ENCODE measurements at regions not wholly inside any gene's neighbourhood (a gene's known extent, or its start where the extent isn't known, plus 50 kb on each side); places are given as distances from the start of the nearest gene placed in this dataset.

DNA sequence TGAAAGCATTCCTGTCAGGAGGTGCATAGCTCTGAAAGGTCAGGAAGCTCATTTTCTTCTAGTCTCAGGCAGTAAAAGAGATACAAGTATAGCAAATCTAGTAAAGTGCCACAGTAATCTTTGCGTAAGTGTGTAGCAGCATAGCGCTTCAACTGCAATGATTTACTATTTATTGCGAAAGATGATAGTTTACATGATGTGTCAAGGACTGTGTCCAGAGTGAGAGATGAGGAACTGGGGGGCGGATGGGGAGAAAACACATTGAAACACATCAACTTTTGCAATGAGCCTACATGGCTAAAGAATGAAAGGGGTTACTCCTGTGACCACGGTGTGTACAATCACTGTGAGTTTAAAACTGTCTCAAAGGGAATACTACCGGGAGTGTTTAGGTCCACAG is 644.4 kb downstream of the GALR1 start:
- in situ Hi-C loops (cut with MboI; ENCODE audit: low sequenced_read_pairs): no loop called here
- no peak overlapping the region for H3K4me3 ChIP-seq
- no peaks in the 10 kb centered on the region for H3K9me3 ChIP-seq
- DNase-seq (ENCODE audit: low spot score in 2 of 2): no peak
- no peaks in the 10 kb centered on the region for H3K4me1 ChIP-seq
- H3K27me3 ChIP-seq (ENCODE audit: low read depth): no peaks in the 10 kb centered on the region
- H3K36me3 ChIP-seq (replicated peaks): no peaks in the 10 kb centered on the region

DNA sequence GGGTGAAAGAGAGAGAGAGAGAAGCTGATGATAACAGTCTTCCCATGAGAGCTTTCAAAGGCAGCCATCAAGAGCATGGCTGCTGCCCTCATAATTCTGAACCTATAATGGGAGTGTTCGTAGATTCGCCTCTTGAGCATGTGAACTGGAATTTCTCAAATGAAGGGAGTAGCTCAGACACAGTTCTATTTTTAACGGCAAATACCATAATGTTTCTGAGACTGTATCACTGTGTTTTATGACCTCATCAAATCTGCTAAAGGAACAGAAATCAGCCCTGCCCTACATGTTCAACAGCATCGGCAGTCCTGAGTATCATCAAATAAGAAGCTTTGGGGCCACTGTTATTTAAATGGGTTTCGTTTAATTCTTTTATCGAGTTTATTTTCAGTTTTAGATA is 645.6 kb downstream of the GALR1 start:
- Histone ChIP-seq H3K4me3 (no peak overlapping the region), H3K36me3 (replicated peaks) (no peaks in the 10 kb centered on the region), H3K9me3 (no peaks in the 10 kb centered on the region), H3K27me3 (ENCODE audit: low read depth) (no peaks in the 10 kb centered on the region), H3K4me1 (no peaks in the 10 kb centered on the region)
- in situ Hi-C loops (cut with MboI; ENCODE audit: low sequenced_read_pairs): no loop called here
- DNase-seq (ENCODE audit: low spot score in 2 of 2): no peak

DNA sequence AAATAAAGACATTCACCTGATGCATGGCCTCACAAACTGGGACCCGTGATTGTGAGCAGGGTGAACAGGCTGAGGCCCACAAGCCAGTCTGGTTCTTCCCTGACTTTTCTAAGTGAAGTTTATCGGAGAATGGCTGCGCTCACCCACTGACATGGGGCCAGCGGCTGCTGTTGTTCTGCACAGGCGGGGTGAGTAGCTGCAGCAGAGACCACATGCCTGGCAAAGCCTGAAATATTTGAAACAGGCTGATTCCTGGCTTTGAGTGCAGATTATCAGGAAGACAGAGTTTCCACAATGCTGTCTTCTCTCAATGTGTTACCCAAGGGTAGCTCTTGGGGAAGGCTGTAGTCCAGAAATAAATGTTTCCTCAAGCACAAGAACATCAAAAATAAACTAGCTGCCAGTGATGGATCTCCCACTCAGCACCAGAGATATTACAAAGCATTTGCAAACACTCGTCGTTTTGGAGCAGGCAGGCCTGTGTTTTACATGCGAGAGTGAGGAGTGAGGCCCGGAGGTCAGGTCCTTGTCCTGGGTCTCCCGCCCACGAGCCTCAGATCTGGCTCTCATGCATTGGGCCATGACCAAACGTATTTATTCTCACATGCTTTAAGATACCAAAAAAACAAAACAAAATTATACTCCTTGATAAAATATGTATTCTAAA is 647.1 kb downstream of the GALR1 start:
- H3K36me3 ChIP-seq (replicated peaks): no peaks in the 10 kb centered on the region
- no peaks in the 10 kb centered on the region for H3K4me1 ChIP-seq
- no peak for DNase-seq (ENCODE audit: low spot score in 2 of 2)
- H3K27me3 ChIP-seq (ENCODE audit: low read depth): no peaks in the 10 kb centered on the region
- H3K9me3 ChIP-seq: no peaks in the 10 kb centered on the region
- in situ Hi-C loops (cut with MboI; ENCODE audit: low sequenced_read_pairs): no loop called here
- no peak overlapping the region for H3K4me3 ChIP-seq

DNA sequence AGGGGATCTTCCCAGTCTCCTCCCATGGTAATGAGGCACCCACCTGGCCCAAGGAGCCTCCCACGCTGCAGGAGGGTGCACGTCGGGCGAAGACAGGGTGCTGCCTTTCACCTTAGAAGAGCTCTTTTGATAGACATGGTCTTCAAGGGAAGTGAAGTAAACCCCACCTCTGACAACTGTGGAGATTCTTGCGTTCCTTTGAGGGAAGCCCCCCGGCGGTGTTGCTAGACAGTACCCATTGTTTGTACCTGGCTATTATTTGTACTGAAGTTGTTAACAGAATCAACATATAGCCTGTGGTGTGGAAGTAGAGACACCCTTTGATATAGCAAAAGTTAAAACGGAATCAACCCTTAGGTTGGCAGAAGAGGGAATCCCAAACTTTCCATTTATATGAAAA is 648.0 kb downstream of the GALR1 start:
- Histone ChIP-seq H3K36me3 (replicated peaks) (no peaks in the 10 kb centered on the region), H3K4me3 (no peak overlapping the region), H3K4me1 (no peaks in the 10 kb centered on the region), H3K27me3 (ENCODE audit: low read depth) (no peaks in the 10 kb centered on the region), H3K9me3 (no peaks in the 10 kb centered on the region)
- in situ Hi-C loops (cut with MboI; ENCODE audit: low sequenced_read_pairs): no loop called here
- no peak for DNase-seq (ENCODE audit: low spot score in 2 of 2)

DNA sequence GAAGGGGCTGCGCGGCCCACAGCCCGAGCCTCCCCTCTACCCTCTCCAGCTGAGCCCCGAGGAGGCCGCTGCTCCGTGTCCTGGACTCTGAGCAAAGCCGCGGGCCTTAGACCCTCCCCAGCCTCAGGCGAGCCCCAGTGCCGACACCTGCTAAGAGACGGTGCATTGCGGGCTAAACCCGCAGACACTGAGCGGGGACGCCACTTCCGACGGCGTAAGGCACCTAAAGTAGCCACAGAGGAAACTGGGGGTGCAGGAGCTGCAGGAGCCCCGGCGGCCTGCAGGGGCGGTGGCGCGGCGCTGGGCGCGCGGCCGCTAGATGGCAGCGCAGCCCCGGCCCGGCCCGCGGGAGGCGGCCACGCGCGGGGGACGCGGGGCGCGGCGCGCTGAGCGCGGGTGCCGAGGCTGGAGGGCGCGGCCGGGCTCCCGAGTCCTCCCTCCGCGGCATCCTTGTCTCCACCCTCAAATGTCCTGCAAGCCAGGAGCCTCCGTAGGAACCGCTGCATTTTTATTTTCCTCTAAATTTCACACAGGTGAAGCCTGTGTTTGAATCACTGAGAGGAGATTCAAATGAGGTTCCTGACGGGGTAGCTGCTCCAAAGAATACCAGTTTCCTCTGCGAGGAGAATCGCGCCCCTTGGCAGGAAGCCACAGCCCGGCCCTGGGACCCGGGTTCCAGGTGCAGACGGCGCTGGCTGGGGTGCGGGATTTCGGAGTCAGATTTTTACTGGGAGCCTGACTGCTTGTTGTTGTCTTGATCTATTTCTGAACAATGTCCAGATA is 650.5 kb downstream of the GALR1 start:
- H3K36me3 ChIP-seq (replicated peaks): no peaks in the 10 kb centered on the region
- H3K27me3 ChIP-seq (ENCODE audit: low read depth): no peaks in the 10 kb centered on the region
- H3K9me3 ChIP-seq: no peaks in the 10 kb centered on the region
- in situ Hi-C loops (cut with MboI; ENCODE audit: low sequenced_read_pairs): no loop called here
- no peaks in the 10 kb centered on the region for H3K4me1 ChIP-seq
- peak overlapping the region; percentile 20 for H3K4me3 ChIP-seq
- DNase-seq (ENCODE audit: low spot score in 2 of 2): peak; percentile 41 to 63

DNA sequence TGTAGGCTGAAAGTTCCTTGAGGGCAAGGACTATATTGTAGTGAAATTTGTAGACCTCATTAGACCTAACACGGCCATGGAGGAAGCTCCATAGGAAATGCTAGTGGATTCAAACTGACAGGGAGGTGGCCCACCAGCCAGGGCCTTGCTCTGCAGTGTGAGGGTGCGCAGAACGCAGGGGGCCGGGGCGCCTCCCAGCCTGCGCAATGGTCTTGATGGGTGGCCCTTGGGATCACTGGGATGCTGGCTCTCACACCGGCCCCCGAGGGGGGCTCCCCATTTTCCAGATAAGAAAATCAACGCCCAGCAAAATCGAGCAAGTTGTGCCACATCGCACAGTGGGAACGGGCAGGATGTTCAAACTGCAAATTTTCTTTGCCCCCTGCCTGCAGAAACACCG is 655.4 kb downstream of the GALR1 start:
- Histone ChIP-seq H3K27me3 (ENCODE audit: low read depth) (no peaks in the 10 kb centered on the region), H3K36me3 (replicated peaks) (no peaks in the 10 kb centered on the region), H3K4me3 (no peak overlapping the region), H3K4me1 (no peaks in the 10 kb centered on the region), H3K9me3 (no peaks in the 10 kb centered on the region)
- in situ Hi-C loops (cut with MboI; ENCODE audit: low sequenced_read_pairs): no loop called here
- DNase-seq (ENCODE audit: low spot score in 2 of 2): no peak

DNA sequence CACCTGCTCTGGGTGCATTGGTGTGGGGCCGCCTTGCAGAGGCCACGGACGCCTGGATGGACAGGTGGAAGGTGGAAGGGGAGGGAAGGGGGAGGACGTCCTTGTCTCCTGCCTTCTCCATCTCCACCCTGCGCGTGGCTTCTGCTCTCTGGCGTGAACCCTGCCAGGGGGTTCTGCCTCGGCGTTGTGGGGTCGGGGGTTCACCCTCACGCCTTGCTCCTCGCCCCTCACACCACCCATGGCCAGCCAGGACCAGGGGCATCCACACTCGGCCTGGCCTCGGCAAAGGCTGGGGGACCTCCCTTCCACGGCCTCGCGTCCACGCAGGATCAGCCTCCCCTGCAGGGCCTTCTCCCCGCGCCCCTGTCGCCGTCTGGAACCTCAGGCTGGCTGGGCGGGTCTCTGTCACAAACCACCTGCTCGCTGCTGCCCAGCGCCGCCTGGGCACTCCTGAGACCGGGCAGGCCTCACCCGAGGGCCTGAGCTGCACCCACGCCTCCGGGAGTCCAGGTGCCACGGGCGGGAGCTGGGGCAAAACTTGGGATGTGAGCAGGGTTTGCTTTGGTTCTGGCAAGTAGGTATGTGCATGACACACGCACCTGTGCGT is 655.9 kb downstream of the GALR1 start:
- Histone ChIP-seq H3K4me1 (no peaks in the 10 kb centered on the region), H3K27me3 (ENCODE audit: low read depth) (no peaks in the 10 kb centered on the region), H3K9me3 (no peaks in the 10 kb centered on the region), H3K4me3 (no peak overlapping the region), H3K36me3 (replicated peaks) (no peaks in the 10 kb centered on the region)
- no peak for DNase-seq (ENCODE audit: low spot score in 2 of 2)
- in situ Hi-C loops (cut with MboI; ENCODE audit: low sequenced_read_pairs): no loop called here

DNA sequence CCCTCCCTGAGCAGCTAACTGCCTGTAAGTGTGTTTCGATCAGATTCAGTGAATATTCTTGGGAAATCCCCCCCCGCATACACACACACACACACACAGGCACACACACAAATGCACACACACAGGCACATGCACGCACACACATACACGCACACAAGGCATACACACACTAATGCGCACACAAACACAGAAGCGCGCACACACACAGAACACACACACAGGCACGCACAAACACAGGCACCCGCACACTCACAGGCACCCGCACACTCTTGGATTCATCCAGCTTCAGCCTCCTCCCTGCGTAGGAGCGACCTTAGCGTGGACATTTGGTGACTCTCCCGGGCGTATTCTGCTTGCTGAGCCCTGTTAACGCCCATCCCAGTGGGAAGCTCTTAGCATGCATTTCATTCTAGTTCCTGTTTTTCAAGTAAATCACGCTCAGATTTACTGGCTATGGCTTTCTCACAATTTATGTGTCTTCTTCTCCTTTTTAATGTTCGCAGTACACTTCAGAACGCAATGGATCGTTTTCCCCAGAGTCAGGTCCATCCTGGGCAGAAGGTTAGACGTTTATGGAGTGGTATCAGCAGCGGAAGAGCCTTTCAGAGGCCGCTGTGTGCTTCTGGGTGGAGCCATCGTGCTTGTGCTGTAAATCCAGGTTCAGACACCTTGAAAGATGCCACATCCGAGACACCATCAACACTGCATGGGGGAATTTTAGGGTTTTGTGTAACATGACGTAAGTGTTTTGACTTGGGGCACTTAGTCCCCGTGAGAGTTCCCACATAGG is 656.6 kb downstream of the GALR1 start:
- no peak for DNase-seq (ENCODE audit: low spot score in 2 of 2)
- H3K36me3 ChIP-seq (replicated peaks): no peaks in the 10 kb centered on the region
- no peaks in the 10 kb centered on the region for H3K27me3 ChIP-seq (ENCODE audit: low read depth)
- no peak overlapping the region for H3K4me3 ChIP-seq
- no peaks in the 10 kb centered on the region for H3K9me3 ChIP-seq
- in situ Hi-C loops (cut with MboI; ENCODE audit: low sequenced_read_pairs): no loop called here
- H3K4me1 ChIP-seq: no peaks in the 10 kb centered on the region

DNA sequence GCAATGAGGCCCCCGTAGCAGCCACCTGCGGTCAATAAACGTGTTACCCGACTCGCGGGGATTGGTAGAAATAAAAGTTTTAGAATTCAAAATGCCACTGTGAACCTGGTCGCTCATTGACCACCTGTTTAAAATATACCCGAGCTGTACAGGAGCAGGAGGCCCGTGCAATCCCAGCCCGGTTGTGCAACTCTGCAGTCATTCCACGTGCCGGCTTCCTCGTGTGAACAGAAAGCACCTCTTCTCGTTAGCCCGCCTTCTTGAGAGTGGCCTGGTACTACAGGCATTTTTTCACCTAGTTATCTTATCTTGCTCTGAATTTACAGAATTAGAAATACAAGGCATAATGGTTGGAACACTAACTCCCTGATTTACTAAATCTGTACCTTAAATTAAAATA is 660.7 kb downstream of the GALR1 start:
- Histone ChIP-seq H3K4me1 (no peaks in the 10 kb centered on the region), H3K27me3 (ENCODE audit: low read depth) (no peaks in the 10 kb centered on the region), H3K9me3 (no peaks in the 10 kb centered on the region), H3K36me3 (replicated peaks) (no peaks in the 10 kb centered on the region), H3K4me3 (no peak overlapping the region)
- no peak for DNase-seq (ENCODE audit: low spot score in 2 of 2)
- in situ Hi-C loops (cut with MboI; ENCODE audit: low sequenced_read_pairs): no loop called here

DNA sequence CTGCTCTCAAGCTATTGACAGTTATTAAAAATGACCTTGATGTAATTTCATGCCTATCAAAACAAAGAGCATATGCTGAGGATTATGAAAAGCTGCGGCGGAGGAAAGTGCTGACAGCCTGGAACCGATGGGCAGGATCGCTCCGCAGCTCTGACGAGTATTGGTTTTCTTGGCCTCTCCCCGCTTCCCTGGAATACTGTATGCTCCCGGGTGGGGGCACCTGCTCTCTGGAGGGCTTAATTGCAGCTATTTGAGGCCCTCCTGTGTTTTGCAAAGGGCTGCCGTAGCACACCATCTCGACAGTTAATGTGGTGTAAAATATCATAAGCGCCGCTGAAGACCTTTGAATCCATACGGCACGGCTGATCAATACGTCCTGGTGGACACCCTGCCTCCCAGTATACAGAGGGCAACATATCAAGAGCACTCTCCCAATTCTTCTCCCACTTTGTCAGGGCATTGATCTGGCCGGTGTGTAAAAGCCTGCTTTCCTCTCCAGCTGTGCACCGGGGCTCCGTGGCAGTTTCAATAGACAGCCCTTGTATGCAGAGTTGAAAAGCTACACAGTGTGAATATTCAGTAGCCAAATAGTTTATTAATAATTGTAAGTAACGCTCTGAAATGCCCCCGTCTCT is 662.4 kb downstream of the GALR1 start:
- no peaks in the 10 kb centered on the region for H3K36me3 ChIP-seq (replicated peaks)
- in situ Hi-C loops (cut with MboI; ENCODE audit: low sequenced_read_pairs): no loop called here
- DNase-seq (ENCODE audit: low spot score in 2 of 2): no peak
- H3K4me3 ChIP-seq: no peak overlapping the region
- H3K9me3 ChIP-seq: no peaks in the 10 kb centered on the region
- no peaks in the 10 kb centered on the region for H3K27me3 ChIP-seq (ENCODE audit: low read depth)
- no peaks in the 10 kb centered on the region for H3K4me1 ChIP-seq

DNA sequence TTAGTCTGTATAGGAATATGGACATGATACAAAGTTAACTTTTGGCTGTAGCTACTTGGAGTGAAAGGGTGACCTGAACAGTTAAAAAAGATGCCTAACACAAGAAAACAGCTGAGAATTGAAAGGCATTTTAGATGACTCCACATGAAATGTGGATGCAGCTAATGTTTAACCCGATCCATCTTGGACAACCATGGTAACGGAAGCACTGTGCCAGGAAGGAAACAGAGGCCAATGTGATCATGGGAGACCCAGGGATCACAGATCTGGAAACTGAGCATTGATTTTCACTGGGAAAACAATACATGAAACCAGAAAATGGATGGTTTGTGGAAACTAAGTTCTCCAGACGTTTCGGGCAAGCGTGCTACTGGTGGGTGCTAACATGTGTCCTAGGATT is 669.1 kb downstream of the GALR1 start:
- Histone ChIP-seq H3K4me1 (no peaks in the 10 kb centered on the region), H3K4me3 (no peak overlapping the region), H3K9me3 (no peaks in the 10 kb centered on the region), H3K27me3 (ENCODE audit: low read depth) (no peaks in the 10 kb centered on the region), H3K36me3 (replicated peaks) (no peaks in the 10 kb centered on the region)
- in situ Hi-C loops (cut with MboI; ENCODE audit: low sequenced_read_pairs): no loop called here
- DNase-seq (ENCODE audit: low spot score in 2 of 2): no peak

DNA sequence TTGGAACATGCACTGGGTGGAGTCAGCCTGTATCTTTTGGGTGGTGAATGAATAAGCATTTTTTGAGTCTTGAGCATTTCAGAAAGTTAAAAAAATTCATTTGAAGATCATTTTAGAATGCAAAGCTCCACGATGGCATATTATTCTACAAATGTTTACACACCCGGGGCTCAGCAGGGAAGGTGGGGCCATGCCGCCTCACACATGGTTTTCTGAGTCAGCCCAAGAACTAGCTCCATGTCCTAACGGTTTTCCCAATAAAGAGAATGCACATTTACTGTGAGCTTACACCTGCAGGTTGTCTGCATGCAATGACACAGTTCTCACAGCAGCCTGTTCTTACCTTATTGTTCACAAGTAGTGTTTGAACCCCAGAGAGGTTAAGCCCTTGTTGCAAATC is 670.3 kb downstream of the GALR1 start:
- Histone ChIP-seq H3K4me3 (no peak overlapping the region), H3K27me3 (ENCODE audit: low read depth) (no peaks in the 10 kb centered on the region), H3K4me1 (no peaks in the 10 kb centered on the region), H3K9me3 (no peaks in the 10 kb centered on the region), H3K36me3 (replicated peaks) (no peaks in the 10 kb centered on the region)
- in situ Hi-C loops (cut with MboI; ENCODE audit: low sequenced_read_pairs): no loop called here
- no peak for DNase-seq (ENCODE audit: low spot score in 2 of 2)

DNA sequence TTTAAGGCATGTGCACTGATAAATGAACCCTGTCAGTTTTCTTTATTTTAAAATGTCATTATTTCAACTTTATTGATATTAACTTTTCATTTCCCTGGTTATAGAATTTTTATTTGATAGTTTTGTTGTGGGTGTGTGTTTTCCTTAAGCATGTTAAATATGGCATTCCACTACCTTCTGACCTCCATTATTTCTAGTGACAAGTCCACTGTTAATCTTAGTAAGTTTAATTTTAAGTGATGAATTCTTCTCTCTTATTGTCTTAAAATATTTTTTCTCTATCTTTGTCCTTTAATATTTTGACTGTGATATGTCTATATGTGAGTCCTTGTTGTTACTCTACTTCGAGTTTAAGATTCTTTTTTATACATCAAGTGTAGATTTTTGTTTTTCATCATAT is 685.7 kb downstream of the GALR1 start:
- DNase-seq (ENCODE audit: low spot score in 2 of 2): no peak
- Histone ChIP-seq H3K36me3 (replicated peaks) (no peaks in the 10 kb centered on the region), H3K4me1 (no peaks in the 10 kb centered on the region), H3K4me3 (no peak overlapping the region), H3K9me3 (no peaks in the 10 kb centered on the region), H3K27me3 (ENCODE audit: low read depth) (no peaks in the 10 kb centered on the region)
- in situ Hi-C loops (cut with MboI; ENCODE audit: low sequenced_read_pairs): no loop called here
